HL-60 (cell line): ENCODE measurements at regions not wholly inside any gene's neighbourhood (a gene's known extent, or its start where the extent isn't known, plus 50 kb on each side); places are given as distances from the start of the nearest gene placed in this dataset.
"Not testable (repeated sequence)": the region's sequence is repeated elsewhere in the genome, so short reads cannot be mapped to it uniquely, and the experiment has no call there.

Source experiments
- DNase-seq, 2 experiments: peaks; one replicate each; pipeline ENCODE4 v3.0.0-alpha.2; 2010 to 2020; ENCODE audit warnings: low read depth in 1 of 2, low spot score in 1 of 2
- H3K27ac ChIP-seq: fragments of 250-450 bp; sonication (Bioruptor Pico); replicated peaks from 2 replicates; pipeline ENCODE4 v1.5.1; 2020; ENCODE audit warnings: mild to moderate bottlenecking, moderate library complexity
- H3K27me3 ChIP-seq: fragments of 250-450 bp; sonication (Bioruptor Pico); 2 replicates; pipeline ENCODE4 v1.5.1; 2021; ENCODE audit warnings: mild to moderate bottlenecking, moderate library complexity; ENCODE audit not compliant: insufficient read depth, poor library complexity, severe bottlenecking
- H3K4me3 ChIP-seq: replicated peaks from 2 replicates; pipeline ENCODE4 v1.5.1; 2011; ENCODE audit warnings: mild to moderate bottlenecking, control low read depth, low read length; ENCODE audit not compliant: insufficient read depth
- GABPA ChIP-seq: IDR thresholded peaks from 2 replicates; pipeline ENCODE4 v1.6.1; 2012; ENCODE audit warnings: low read depth
- POLR2AphosphoS5 ChIP-seq: IDR thresholded peaks from 2 replicates; pipeline ENCODE4 v1.6.1; 2012; ENCODE audit warnings: low read depth
- SPI1 ChIP-seq: IDR thresholded peaks from 2 replicates; pipeline ENCODE4 v1.6.1; 2012; ENCODE audit warnings: low read depth, mild to moderate bottlenecking, borderline replicate concordance
- TF ChIP-seq, protein P1 (sequence below): IDR thresholded peaks from one replicate; pipeline ENCODE4 v1.5.1; 2011; ENCODE audit warnings: low read length, control low read depth, inconsistent platforms; ENCODE audit not compliant: insufficient read depth
- TF ChIP-seq, protein P2 (sequence below): IDR thresholded peaks from 2 replicates; pipeline ENCODE4 v1.6.1; 2012; ENCODE audit warnings: low read depth; ENCODE audit not compliant: insufficient replicate concordance

DNA sequence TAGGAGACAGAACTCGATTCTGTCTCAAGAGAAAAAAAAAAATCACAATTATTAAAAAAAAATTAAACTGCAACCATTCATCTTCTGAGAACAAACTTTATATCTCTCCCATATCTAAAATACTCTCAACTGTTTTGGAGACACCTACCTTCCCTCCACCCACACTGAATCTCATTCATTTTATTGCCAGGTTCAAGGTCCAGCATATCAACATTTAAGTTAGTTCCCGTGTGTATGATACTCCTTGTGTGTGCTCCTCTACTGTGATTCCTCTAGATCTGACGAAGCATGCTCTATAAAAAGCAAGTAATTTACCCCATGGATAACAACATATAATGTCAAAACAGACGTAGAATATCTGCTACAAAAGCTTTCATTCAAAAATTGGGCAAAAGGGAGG is 351.8 kb upstream of the SORCS1 start:
- TF ChIP-seq POLR2AphosphoS5, result no peak
- no peak for TF ChIP-seq SPI1
- TF ChIP-seq, protein P1, sequence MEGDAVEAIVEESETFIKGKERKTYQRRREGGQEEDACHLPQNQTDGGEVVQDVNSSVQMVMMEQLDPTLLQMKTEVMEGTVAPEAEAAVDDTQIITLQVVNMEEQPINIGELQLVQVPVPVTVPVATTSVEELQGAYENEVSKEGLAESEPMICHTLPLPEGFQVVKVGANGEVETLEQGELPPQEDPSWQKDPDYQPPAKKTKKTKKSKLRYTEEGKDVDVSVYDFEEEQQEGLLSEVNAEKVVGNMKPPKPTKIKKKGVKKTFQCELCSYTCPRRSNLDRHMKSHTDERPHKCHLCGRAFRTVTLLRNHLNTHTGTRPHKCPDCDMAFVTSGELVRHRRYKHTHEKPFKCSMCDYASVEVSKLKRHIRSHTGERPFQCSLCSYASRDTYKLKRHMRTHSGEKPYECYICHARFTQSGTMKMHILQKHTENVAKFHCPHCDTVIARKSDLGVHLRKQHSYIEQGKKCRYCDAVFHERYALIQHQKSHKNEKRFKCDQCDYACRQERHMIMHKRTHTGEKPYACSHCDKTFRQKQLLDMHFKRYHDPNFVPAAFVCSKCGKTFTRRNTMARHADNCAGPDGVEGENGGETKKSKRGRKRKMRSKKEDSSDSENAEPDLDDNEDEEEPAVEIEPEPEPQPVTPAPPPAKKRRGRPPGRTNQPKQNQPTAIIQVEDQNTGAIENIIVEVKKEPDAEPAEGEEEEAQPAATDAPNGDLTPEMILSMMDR, result no peak
- TF ChIP-seq, protein P2, sequence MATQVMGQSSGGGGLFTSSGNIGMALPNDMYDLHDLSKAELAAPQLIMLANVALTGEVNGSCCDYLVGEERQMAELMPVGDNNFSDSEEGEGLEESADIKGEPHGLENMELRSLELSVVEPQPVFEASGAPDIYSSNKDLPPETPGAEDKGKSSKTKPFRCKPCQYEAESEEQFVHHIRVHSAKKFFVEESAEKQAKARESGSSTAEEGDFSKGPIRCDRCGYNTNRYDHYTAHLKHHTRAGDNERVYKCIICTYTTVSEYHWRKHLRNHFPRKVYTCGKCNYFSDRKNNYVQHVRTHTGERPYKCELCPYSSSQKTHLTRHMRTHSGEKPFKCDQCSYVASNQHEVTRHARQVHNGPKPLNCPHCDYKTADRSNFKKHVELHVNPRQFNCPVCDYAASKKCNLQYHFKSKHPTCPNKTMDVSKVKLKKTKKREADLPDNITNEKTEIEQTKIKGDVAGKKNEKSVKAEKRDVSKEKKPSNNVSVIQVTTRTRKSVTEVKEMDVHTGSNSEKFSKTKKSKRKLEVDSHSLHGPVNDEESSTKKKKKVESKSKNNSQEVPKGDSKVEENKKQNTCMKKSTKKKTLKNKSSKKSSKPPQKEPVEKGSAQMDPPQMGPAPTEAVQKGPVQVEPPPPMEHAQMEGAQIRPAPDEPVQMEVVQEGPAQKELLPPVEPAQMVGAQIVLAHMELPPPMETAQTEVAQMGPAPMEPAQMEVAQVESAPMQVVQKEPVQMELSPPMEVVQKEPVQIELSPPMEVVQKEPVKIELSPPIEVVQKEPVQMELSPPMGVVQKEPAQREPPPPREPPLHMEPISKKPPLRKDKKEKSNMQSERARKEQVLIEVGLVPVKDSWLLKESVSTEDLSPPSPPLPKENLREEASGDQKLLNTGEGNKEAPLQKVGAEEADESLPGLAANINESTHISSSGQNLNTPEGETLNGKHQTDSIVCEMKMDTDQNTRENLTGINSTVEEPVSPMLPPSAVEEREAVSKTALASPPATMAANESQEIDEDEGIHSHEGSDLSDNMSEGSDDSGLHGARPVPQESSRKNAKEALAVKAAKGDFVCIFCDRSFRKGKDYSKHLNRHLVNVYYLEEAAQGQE, result no peak
- no peak for TF ChIP-seq GABPA
- no peak for DNase-seq
- H3K27me3 ChIP-seq, result no peaks in the 10 kb centered on the region
- no peak overlapping the region for H3K27ac ChIP-seq
- no peak overlapping the region for H3K4me3 ChIP-seq

DNA sequence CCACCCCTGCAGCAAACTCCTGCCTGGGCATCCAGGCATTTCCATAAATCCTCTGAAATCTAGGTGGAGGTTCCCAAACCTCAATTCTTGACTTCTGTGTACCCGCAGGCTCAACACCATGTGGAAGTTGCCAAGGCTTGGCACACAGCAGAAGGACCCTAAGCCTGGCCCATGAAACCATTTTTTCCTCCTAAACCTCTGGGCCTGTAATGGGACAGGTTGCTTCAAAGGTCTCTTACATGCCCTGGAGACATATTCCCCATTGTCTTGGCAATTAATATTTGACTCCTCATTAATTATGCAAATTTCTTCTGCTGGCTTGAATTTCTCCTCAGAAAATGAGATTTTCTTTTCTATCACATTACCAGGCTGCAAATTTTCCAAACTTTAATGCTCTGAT is 339.5 kb upstream of the SORCS1 start:
- H3K4me3 ChIP-seq, H3K27ac ChIP-seq, DNase-seq, H3K27me3 ChIP-seq: not testable (repeated sequence)

DNA sequence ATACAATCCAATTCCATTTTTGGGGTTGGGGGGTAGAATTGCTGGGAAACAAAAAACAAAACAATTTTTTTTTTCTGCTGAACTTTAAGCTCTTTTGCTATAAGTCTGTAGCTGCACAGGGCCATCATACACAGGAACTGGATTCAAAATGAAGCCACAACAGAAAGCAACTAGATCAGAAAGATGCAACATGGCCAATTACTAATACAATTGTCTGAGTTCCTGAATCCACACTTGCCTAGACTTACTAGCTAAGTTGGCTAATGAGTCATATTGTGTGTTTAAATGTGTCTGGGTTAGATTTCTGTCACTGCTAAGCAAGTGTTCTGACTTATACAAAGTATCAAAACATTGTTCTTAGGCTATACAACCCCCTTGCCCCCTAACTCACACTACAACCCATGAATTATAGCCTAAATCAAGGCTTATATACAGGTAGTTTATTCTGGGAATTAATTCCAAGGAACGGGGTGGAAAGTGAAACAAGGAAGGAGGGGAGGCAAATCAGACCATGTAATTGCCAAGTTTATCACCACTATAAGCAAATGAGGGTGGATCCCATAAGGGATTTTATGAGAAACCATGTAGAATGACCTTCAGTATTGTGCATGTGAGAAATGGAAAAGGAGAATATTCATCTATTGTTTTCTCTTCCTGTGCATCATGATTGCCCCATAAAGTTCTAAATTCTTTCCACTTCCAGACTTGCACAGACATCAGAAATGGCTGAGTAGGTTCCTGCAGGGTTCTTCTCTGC is 337.9 kb upstream of the SORCS1 start:
- H3K4me3 ChIP-seq, result no peak overlapping the region
- DNase-seq, result no peak
- no peaks in the 10 kb centered on the region for H3K27me3 ChIP-seq
- TF ChIP-seq, protein P2, result no peak
- TF ChIP-seq POLR2AphosphoS5, result no peak
- TF ChIP-seq SPI1, result no peak
- TF ChIP-seq, protein P1, result no peak
- no peak overlapping the region for H3K27ac ChIP-seq

DNA sequence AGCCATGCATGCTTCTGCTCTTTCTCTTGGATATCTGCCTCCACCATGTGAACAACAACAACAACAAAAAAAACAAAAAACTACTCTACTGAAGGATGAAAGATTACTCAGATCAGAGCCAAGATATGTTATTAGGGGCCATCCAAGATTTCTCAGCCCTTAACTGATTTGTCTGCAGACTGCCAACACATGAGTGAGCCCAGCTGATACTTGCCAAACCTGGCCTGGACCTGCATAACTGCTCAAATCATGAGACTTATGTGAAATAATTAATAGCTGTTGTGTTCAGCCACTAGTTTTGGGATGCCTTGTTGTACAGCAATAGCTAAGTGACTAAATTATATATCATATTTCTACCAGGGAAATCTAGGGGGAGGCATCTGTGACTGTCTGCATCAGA is 334.5 kb upstream of the SORCS1 start:
- Histone ChIP-seq H3K4me3 (no peak overlapping the region), H3K27ac (no peak overlapping the region), H3K27me3 (no peaks in the 10 kb centered on the region)
- TF ChIP-seq, protein P1, result no peak
- TF ChIP-seq SPI1 (no peak), POLR2AphosphoS5 (no peak), GABPA (no peak)
- TF ChIP-seq, protein P2, result no peak
- no peak for DNase-seq
